ENCODE measurements at regions not wholly inside any gene's neighbourhood (a gene's known extent, or its start where the extent isn't known, plus 50 kb on each side); places are given as distances from the start of the nearest gene placed in this dataset.
"Not testable (repeated sequence)": the region's sequence is repeated elsewhere in the genome, so short reads cannot be mapped to it uniquely, and the experiment has no call there.

GRCh38 chr1:83123019-83123418 lies 875.9 kb downstream of the TTLL7 start:
- in situ Hi-C loops (cut with HindIII; ENCODE audit: low sequenced_read_pairs): no loop called here
- H3K4me3 ChIP-seq (ENCODE audit: low read depth, low read length): no peak overlapping the region
- no peak for DNase-seq (ENCODE audit: low read depth, low spot score)
- TF ChIP-seq, protein P1, sequence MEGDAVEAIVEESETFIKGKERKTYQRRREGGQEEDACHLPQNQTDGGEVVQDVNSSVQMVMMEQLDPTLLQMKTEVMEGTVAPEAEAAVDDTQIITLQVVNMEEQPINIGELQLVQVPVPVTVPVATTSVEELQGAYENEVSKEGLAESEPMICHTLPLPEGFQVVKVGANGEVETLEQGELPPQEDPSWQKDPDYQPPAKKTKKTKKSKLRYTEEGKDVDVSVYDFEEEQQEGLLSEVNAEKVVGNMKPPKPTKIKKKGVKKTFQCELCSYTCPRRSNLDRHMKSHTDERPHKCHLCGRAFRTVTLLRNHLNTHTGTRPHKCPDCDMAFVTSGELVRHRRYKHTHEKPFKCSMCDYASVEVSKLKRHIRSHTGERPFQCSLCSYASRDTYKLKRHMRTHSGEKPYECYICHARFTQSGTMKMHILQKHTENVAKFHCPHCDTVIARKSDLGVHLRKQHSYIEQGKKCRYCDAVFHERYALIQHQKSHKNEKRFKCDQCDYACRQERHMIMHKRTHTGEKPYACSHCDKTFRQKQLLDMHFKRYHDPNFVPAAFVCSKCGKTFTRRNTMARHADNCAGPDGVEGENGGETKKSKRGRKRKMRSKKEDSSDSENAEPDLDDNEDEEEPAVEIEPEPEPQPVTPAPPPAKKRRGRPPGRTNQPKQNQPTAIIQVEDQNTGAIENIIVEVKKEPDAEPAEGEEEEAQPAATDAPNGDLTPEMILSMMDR (IDR thresholded peaks at IDR 0.05; ENCODE audit: low read depth, low read length): no peak

DNA sequence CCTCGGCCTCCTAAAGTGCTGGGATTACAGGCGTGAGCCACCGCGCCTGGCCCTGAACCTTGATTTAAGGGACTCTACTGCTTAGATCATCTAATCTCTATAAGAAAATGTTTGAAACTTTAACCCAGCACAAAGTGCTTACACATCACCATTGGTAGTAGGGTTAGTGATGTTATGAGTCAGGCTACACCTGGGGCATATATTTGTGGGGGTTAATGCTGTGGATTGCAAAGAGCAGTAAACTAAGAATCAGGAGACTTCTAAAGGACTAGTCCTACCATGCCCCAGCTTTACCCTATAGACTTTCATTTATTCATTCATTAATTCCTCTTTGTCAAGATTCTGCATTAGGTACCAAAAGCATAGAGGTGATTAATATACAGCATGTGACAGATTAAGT lies 880.5 kb downstream of the TTLL7 start:
- no peak for DNase-seq (ENCODE audit: low read depth, low spot score)
- no peak overlapping the region for H3K4me3 ChIP-seq (ENCODE audit: low read depth, low read length)
- in situ Hi-C loops (cut with HindIII; ENCODE audit: low sequenced_read_pairs): no loop called here
- TF ChIP-seq, protein P1 (IDR thresholded peaks at IDR 0.05; ENCODE audit: low read depth, low read length): no peak

GRCh38 chr1:83117030-83117429 lies 881.9 kb downstream of the TTLL7 start:
- in situ Hi-C loops (cut with HindIII; ENCODE audit: low sequenced_read_pairs); DNase-seq (ENCODE audit: low read depth, low spot score): not testable (repeated sequence)

GRCh38 chr1:83115785-83116184 lies 883.1 kb downstream of the TTLL7 start:
- H3K4me3 ChIP-seq (ENCODE audit: low read depth, low read length): no peak overlapping the region
- in situ Hi-C loops (cut with HindIII; ENCODE audit: low sequenced_read_pairs): no loop called here
- DNase-seq (ENCODE audit: low read depth, low spot score): no peak
- TF ChIP-seq, protein P1 (IDR thresholded peaks at IDR 0.05; ENCODE audit: low read depth, low read length): no peak

More at GRCh38 chr1:83117030-83117429, 881.9 kb downstream of the TTLL7 start:
- not testable (repeated sequence) for H3K4me3 ChIP-seq (ENCODE audit: low read depth, low read length)

- DNase-seq (ENCODE audit: low read depth, low spot score): no peak
- in situ Hi-C loops (cut with HindIII; ENCODE audit: low sequenced_read_pairs): no loop called here
- TF ChIP-seq, protein P1 (IDR thresholded peaks at IDR 0.05; ENCODE audit: low read depth, low read length): no peak
Measured at GRCh38 chr1:83114136-83114834, 884.6 kb downstream of the TTLL7 start.

DNA sequence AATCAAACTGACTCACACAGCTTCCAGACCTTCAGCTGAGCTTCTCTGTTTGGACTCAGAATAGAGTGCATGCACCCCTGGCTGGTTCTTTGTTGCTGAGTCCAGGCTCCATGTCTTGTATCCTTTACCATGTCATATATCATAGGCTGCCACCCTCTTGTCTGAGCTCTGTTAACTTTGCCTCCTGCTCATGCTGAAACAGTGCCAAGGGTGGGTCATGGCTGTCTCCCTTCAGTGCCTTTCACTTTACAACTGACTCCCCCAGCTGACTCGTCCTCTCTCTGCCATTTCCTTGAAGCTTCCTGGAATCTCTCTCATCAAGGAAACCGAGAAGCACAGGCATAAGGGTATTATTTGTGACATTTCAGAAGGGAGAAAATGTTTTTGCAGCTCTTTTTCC lies 885.3 kb downstream of the TTLL7 start:
- TF ChIP-seq, protein P1 (IDR thresholded peaks at IDR 0.05; ENCODE audit: low read depth, low read length): no peak
- in situ Hi-C loops (cut with HindIII; ENCODE audit: low sequenced_read_pairs): no loop called here

More at GRCh38 chr1:83114136-83114834, 884.6 kb downstream of the TTLL7 start:
- H3K4me3 ChIP-seq (ENCODE audit: low read depth, low read length): no peak overlapping the region

DNA sequence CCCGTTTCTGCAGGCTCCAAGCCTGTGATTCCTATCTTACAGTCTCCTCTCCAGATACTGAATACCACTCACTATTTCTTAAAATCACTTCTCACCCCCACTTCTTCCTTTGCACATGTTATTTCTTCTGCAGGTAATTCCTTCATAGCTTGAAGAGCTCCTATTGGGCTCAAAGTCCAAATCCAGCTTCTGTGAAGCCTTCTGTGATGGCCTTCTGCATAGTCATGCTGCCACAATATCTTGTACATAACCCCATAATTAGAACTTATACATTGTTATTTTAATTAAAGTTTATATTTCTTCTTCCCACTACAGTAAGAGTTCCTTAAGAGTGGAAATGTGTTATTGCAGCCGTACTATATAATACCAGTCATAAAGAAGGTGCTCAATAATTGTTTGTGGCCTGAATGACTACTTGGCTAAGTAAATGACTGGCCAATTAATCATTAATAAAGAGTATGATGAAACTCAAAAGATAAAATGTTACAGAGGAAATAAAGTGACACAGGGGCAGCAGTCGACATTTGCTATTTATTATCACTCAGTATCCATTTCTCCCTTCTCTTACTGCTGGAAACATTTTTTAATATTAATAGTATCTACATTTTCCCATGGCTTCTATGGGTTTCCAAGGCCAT lies 886.6 kb downstream of the TTLL7 start:
- no peak for DNase-seq (ENCODE audit: low read depth, low spot score)
- in situ Hi-C loops (cut with HindIII; ENCODE audit: low sequenced_read_pairs): no loop called here
- TF ChIP-seq, protein P1 (IDR thresholded peaks at IDR 0.05; ENCODE audit: low read depth, low read length): no peak
- H3K4me3 ChIP-seq (ENCODE audit: low read depth, low read length): no peak overlapping the region

More for the DNA sequence above, 885.3 kb downstream of the TTLL7 start:
- no peak overlapping the region for H3K4me3 ChIP-seq (ENCODE audit: low read depth, low read length)
- no peak for DNase-seq (ENCODE audit: low read depth, low spot score)

All from astrocyte of the spinal cord (primary cell).